SH-SY5Y (cell line): ENCODE measurements at regions not wholly inside any gene's neighbourhood (a gene's known extent, or its start where the extent isn't known, plus 50 kb on each side); places are given as distances from the start of the nearest gene placed in this dataset.

Experiments
- GATA2 ChIP-seq: IDR thresholded peaks from 2 replicates; pipeline ENCODE4 v1.6.1; 2011; ENCODE audit warnings: mild to moderate bottlenecking, low read depth, low read length
- GATA3 ChIP-seq: IDR thresholded peaks from 2 replicates; pipeline ENCODE4 v1.6.1; 2011; ENCODE audit warnings: low read depth, mild to moderate bottlenecking, low read length, moderate library complexity

DNA sequence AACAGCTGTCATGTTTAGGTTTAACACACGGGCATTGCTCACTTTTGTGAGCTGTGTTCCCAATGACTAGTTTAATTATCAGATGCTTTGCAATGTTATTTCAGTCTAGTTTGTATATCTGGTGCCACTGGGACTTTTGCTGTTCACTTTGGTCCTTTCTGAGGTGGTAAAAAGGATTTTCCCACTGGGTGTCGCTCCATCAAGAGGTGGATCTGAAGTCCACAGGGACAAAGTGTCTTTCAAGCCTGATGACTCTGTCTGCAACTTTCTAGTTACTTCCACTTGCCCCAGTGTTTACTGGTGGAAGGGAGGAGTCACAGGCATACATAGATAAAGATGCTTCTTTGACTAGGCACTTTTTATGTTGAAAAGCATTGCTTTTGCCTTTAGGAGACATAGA is 242.2 kb downstream of the HGF start:
- TF ChIP-seq GATA3 (no peak), GATA2 (no peak)
